ENCODE measurements at regions not wholly inside any gene's neighbourhood (a gene's known extent, or its start where the extent isn't known, plus 50 kb on each side); places are given as distances from the start of the nearest gene placed in this dataset.
"Not testable (repeated sequence)": the region's sequence is repeated elsewhere in the genome, so short reads cannot be mapped to it uniquely, and the experiment has no call there.

DNA sequence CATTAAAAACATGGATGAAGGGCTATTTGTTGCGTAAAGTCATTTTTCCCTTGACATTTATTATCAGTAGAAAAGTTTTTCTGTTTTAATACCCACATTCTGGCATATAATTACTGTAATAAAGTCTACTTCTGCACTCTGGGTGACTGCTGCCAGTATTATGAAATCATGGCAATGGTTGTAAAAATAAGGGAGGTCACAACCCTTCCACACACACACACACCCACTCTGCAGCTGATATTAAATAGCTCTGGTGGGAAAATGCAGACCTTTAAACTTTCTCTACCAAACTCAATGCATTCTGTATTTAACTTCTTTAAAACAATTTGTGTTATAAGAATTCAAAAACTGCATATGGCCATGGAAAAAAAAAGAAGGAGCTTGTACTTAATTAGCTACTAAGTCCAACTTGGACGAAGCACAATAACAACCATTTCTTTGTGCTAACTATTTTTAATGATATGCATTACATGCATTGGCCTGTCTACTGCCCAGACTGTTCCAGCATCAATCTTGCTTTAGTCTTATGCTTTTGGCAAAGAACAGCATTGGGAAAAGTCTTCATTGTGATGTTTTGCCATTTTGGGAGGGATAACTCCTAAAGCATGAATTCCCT, 137.6 kb upstream of the MAP3K1 start:
- Histone ChIP-seq H3K4me3 (no peak overlapping the region), H3K9me3 (no peaks in the 10 kb centered on the region), H3K27me3 (no peaks in the 10 kb centered on the region), H3K36me3 (no peaks in the 10 kb centered on the region)
- DNase-seq = no peak

DNA sequence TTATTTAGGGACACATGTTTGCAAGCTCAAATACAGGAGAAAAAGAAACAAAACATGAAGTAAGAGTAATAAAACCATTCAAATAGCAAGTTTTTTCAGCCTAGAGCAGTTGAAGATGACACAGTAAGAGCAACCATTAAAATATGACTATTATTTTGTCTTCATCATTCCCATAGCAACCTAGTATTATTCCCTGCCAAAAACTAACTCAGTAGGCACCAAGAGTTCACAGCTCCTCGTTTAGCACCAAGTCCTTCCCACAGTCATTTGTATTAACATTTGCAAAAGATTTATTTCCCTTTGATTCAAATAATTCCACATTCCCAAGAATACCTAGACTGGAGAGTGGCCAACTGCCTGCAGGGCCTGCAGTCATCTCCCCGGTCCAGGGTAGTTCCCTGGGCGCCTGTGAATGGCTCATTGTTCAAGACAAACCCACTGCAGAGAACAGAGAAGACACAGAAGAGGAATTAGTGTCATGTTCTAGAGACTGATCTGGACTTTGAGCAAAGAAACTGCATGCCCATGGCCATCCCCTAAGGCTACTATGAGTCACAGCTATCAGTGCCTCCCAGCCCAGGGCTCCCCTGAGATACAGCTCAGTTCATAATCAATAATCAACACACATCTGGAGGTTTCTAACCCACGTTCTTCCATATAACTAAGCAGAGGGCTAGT, 139.1 kb upstream of the MAP3K1 start:
- Histone ChIP-seq H3K4me3 (no peak overlapping the region), H3K9me3 (no peaks in the 10 kb centered on the region), H3K36me3 (no peaks in the 10 kb centered on the region), H3K27me3 (no peaks in the 10 kb centered on the region)
- no peak for DNase-seq

- Histone ChIP-seq H3K27me3 (no peaks in the 10 kb centered on the region), H3K9me3 (no peaks in the 10 kb centered on the region), H3K4me3 (no peak overlapping the region), H3K36me3 (no peaks in the 10 kb centered on the region)
- no peak for DNase-seq
Observed at GRCh38 chr5:56674441-56674840, 140.9 kb upstream of the MAP3K1 start.

DNA sequence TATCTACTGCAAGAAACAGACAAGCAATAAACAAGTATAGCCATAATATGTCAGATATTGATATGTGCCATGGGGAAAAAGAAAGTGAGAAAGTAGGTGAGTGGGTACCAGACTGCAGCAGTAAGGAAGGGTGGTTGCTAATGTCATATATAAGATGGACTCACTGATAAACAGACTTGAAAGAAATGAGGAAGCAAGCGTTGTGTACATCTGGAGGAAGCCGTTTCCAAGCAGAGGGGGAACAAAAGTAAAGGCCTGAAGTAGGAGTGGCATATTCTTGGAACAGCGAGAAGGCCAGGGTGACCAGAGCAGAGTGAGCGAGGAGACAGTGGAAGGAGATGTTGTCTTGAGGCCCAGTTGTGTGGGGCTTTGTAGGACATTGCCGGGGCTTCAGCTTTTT, 142.2 kb upstream of the MAP3K1 start:
- Histone ChIP-seq H3K27me3 (no peaks in the 10 kb centered on the region), H3K36me3 (no peaks in the 10 kb centered on the region), H3K4me3 (no peak overlapping the region), H3K9me3 (no peaks in the 10 kb centered on the region)
- no peak for DNase-seq

DNA sequence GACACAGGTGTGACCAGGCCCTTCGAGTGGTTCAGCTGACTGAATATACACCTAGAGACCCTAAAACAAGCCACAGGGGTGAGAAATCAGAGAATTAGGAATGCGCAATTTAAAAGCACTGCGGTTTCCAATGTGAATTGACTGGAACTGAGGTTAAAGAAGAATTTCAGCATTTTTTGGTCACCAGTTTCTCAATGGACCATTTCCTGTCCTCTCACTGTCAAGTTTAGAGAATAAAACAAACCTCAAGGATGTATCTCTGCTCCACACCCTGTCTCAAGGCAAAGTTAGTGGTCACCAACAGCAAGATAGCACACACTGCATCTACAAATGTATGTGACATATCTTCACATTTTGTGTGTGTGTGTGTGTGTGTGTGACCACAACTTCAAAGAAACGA, 143.8 kb upstream of the MAP3K1 start:
- Histone ChIP-seq H3K27me3 (no peaks in the 10 kb centered on the region), H3K36me3 (no peaks in the 10 kb centered on the region), H3K9me3 (no peaks in the 10 kb centered on the region), H3K4me3 (no peak overlapping the region)
- DNase-seq = no peak

GRCh38 chr5:56670916-56671315, 144.4 kb upstream of the MAP3K1 start:
- Histone ChIP-seq H3K27me3 (no peaks in the 10 kb centered on the region), H3K9me3 (no peaks in the 10 kb centered on the region), H3K36me3 (no peaks in the 10 kb centered on the region), H3K4me3 (no peak overlapping the region)
- DNase-seq = no peak

- Histone ChIP-seq H3K4me3 (no peak overlapping the region), H3K27me3 (no peaks in the 10 kb centered on the region), H3K9me3 (peaks cover 1% of the 10 kb centered on the region; the same call in 1 of the 2 replicates), H3K36me3 (no peaks in the 10 kb centered on the region)
- no peak for DNase-seq
Observed at GRCh38 chr5:56669534-56670483, 145.5 kb upstream of the MAP3K1 start.

DNA sequence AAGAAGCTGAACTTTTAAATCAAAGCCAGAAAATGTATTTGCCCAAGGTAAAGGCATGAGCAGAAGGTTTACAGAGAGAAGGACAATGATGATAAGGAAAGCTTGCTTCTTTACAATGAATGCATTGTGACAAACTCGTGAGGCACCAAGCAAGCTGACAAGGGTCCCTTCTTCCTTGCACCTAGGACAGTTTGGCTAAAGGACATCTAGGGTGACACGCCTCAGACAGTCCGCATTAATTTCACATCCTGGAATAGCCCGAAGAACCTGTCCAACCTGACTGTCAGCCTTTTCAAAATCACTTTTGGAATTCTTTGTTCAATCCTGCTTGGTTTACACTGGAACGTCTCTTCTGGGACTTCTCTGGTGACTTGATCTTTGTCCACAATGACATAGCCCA, 146.4 kb upstream of the MAP3K1 start:
- peaks cover 3% of the 10 kb centered on the region; the same call in 1 of the 2 replicates for H3K9me3 ChIP-seq
- no peaks in the 10 kb centered on the region for H3K27me3 ChIP-seq

DNA sequence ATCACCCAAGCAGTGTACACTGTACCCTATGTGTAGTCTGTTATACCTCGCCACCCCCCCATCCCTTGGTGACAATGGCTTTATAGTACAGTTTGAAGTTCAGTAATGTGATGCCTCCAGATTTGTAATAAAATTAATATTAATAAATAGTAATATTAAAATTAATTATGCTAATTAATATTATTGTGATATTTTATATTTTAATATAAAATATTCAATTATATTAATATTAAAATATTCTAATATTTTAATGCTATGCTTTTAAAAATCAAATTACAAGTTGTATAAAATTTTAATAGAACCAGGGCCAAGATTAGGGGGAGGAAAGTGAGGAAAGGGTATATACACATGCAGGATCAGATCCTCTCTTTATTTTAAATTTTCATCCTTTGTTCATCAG, 147.7 kb upstream of the MAP3K1 start:
- Histone ChIP-seq H3K9me3 (peaks cover 4% of the 10 kb centered on the region; the same call in 1 of the 2 replicates), H3K4me3 (no peak overlapping the region), H3K36me3 (no peaks in the 10 kb centered on the region), H3K27me3 (no peaks in the 10 kb centered on the region)
- no peak for DNase-seq

More for the DNA sequence above, 146.4 kb upstream of the MAP3K1 start:
- Histone ChIP-seq H3K36me3 (no peaks in the 10 kb centered on the region), H3K4me3 (no peak overlapping the region)
- DNase-seq = no peak

DNA sequence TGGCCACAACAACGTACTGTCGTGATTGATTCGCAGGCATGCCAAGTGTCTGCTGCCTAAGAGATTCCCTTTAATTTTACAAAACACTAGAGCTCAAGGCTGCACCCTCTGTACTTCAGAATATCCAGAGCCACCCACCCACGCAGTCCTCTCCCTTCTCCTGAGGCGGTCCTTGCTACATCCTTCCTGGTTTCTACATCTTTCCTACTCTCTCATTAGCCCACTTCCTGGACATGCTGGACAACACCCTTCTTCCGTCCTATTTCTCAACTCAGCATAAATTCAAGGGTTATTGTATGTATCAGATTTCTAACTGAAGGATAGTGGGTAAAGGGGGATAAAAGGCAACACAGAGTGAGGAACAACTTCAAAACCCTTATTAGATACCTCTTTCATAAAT, 148.4 kb upstream of the MAP3K1 start:
- DNase-seq = no peak
- no peaks in the 10 kb centered on the region for H3K27me3 ChIP-seq
- H3K36me3 ChIP-seq = no peaks in the 10 kb centered on the region
- no peak overlapping the region for H3K4me3 ChIP-seq
- H3K9me3 ChIP-seq = peaks cover 4% of the 10 kb centered on the region; the same call in 1 of the 2 replicates

DNA sequence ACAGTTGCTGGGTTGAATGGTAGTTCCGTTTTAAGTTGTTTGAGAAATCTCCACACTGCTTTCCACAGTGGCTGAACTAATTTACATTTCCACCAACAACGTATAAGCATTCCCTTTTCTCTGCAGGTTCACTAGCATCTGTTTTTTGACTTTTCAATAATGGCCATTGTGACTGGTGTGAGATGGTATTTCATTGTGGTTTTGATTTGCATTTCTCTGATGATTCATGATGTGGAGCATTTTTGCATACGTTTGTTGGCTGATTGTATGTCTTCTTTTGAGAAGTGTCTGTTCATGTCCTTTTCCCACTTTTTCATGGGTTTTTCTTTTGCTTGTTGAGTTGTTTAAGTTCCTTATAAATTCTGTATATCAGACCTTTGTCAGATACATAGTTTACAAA, 150.2 kb upstream of the MAP3K1 start:
- H3K36me3 ChIP-seq, H3K4me3 ChIP-seq, H3K9me3 ChIP-seq, H3K27me3 ChIP-seq, DNase-seq: not testable (repeated sequence)

- H3K27me3 ChIP-seq = no peaks in the 10 kb centered on the region
- peaks cover 4% of the 10 kb centered on the region; the same call in 1 of the 2 replicates for H3K9me3 ChIP-seq
- no peak overlapping the region for H3K4me3 ChIP-seq
- no peaks in the 10 kb centered on the region for H3K36me3 ChIP-seq
- no peak for DNase-seq
Observed at GRCh38 chr5:56664025-56664424, 151.3 kb upstream of the MAP3K1 start.

DNA sequence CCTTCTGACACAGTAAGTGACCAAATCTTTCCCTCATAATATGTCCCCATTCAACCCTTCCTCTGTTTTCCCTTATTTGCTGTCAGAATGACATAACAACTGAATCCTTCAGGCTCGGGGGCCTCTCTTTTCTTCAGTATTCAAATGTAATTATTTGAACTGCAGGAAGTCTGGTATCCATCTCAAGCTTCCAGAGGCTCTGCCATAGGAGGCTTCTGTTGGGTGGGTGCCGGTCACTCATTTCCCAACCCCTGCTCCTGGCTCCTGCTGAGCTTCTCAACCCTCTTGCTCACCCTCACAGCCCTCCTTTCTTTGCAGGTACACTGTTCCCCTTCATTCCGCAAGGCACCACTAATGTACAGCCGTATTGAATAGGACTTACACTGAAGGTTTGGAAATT, 151.8 kb upstream of the MAP3K1 start:
- H3K9me3 ChIP-seq = peaks cover 4% of the 10 kb centered on the region; the same call in 1 of the 2 replicates
- no peak overlapping the region for H3K4me3 ChIP-seq
- no peak for DNase-seq
- H3K27me3 ChIP-seq = no peaks in the 10 kb centered on the region
- no peaks in the 10 kb centered on the region for H3K36me3 ChIP-seq

GRCh38 chr5:56662893-56663292, 152.5 kb upstream of the MAP3K1 start:
- H3K4me3 ChIP-seq = no peak overlapping the region
- H3K36me3 ChIP-seq = no peaks in the 10 kb centered on the region
- H3K27me3 ChIP-seq = no peaks in the 10 kb centered on the region
- DNase-seq = no peak
- peaks cover 4% of the 10 kb centered on the region; the same call in 1 of the 2 replicates for H3K9me3 ChIP-seq

DNA sequence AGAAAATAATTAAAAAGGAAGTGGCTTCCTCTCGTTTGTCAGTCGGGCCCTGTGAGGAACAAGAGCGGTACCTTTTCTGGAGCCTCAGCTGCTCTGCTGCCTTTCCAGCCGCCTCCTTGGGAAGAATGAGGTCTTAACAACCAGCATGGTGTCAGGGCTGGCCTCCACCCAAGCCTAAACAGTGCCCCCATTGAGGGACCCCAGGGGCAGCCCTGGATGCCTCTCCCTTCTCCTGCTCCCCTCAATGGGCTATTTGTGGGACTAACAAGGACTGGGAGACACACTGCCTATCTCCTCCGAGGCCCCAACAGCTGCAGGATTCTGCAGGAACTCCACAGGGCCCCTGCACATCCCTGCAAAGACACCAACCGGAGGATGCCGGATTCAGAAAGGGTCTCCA, 155.4 kb upstream of the MAP3K1 start:
- no peak for DNase-seq
- no peaks in the 10 kb centered on the region for H3K36me3 ChIP-seq
- H3K9me3 ChIP-seq = peaks cover 4% of the 10 kb centered on the region; the same call in 1 of the 2 replicates
- no peaks in the 10 kb centered on the region for H3K27me3 ChIP-seq
- H3K4me3 ChIP-seq = no peak overlapping the region

GRCh38 chr5:56658972-56659371, 156.4 kb upstream of the MAP3K1 start:
- Histone ChIP-seq H3K4me3 (no peak overlapping the region), H3K27me3 (no peaks in the 10 kb centered on the region), H3K9me3 (0 out of 2 replicates have a peak, but pooled peaks cover under 1% of the 10 kb centered on the region), H3K36me3 (no peaks in the 10 kb centered on the region)
- no peak for DNase-seq

All from MG63 (cell line).